HG02678 (cell line): ENCODE measurements at regions not wholly inside any gene's neighbourhood (a gene's known extent, or its start where the extent isn't known, plus 50 kb on each side); places are given as distances from the start of the nearest gene placed in this dataset.

Source experiments
- ATAC-seq: cut with Tn5 transposase; IDR thresholded peaks from one replicate; pipeline ENCODE4 v1.9.1; 2021; ENCODE audit warnings: mild to moderate bottlenecking, moderate library complexity; ENCODE audit not compliant: unreplicated experiment

DNA sequence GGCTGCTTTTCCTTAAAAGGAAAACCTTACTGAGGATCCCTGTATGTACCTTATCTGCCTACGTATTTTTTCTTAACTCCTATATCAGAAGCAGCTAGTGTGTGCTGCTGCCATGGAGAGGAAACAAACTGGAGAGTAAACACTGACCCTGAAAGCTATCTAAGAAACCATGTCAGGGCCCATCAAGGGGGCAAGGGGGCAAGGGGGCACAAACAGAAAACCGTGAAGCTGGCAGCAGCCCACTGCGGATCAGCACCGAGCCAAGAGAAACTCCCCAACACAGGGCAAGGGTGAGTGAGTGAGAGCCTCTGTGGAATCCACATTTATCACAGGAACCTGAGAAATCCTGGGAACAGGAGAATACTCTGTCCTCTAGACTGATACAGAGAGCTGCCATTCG, 1204.2 kb downstream of the PCDH18 start:
- ATAC-seq, result no peak

DNA sequence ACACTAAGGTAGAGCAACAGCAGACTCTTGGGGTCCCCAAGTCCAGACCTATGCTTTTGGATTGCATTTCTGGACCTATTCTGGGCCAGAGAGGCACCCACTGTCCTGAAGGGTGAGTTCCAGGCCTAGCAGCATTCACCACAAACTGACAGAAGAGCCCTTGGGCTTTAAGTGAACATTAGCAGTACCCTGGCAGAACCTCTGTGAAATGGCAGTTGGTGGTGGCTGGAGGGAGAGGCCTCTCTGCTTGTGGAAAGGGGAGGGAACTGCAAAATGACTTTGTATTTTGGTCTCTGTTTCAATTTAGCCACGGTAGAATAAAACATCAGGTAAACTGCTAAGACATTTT, 1211.9 kb downstream of the PCDH18 start:
- no peak for ATAC-seq

DNA sequence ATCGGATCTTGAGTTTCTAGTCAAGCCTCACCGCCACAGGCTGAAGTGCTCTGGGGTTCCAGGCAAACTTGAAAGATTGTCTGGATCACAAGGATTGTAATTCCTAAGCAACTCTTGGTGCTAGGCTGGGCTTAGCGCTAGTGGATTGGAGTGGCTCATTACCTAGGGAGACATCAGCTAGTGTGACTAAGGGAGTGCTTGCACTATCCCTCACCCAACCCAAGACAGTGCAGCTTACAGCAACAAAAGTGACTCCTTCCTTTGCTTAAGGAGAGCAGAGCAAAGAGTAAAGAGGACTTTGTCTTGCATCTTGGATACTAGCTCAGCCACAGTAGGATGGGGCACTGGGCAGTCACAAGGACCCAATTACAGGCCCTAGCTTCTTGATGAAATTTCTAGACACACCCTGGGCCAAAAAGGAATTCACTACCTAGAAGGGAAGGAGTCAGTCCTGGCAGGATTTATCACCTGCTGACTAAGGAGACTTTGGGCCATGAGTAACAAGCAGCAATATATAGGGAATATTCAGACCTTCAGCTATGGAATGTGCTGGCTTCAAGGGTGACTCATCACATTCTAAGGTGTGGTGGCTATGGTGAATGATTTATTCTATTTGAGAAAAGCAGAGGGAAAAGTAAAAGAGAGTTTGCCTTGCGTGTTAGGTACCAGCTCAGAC, 1212.4 kb downstream of the PCDH18 start:
- ATAC-seq, result no peak

DNA sequence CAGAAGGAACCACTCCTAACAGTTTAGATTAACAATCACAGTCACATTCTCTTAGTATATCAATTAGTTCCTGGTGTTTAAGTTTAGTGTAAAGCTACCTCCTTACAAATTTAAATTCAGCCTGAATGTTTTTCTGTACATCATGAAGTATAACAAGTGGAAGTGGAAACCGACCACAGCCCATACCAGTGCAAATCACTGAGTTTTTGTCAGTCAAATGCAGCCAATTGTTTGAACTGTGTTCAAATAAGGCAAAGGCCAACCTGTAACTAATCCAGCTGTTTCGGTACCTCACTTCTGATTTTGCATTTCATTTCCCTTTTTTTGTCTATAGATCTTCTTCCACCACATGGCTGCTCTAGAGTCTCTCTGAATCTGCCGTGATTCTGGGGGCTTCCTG, 1215.3 kb downstream of the PCDH18 start:
- no peak for ATAC-seq

DNA sequence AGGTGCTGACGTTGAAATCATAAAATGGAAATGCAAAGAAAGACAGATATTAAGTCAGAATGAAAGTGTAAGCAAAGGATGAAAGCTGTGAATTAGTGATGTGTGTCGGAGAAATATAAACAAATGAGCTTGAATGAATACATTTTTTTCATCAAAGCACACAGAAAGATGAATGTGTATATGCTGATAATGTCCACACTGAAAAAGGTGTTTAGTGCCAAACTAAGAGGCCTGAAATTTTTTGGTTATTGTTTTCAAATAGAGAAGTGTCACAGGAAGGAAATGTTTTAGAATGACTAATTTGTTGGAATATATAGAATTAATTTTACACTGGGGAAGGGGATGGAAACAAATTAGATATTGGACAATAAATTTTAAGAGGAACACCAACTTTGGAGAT, 1217.6 kb downstream of the PCDH18 start:
- no peak for ATAC-seq

DNA sequence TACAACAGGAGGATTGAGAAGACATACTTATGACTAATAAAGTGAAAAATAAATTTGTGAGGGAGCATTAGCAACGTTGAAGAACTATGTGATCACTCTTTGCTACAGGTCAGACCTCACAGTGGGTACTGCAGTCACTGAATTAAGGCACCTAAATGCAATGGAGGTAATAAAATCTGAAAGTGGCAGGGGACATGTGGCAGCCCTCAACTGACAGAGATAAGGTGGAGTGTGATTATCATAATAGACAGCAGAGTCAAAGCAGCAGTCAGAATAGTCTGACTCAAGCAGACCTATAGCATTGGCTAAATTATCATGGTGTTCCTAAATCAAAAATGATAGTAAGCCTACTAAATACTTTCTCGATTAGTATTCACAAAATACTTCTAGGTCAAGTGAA, 1220.5 kb downstream of the PCDH18 start:
- ATAC-seq, result no peak

DNA sequence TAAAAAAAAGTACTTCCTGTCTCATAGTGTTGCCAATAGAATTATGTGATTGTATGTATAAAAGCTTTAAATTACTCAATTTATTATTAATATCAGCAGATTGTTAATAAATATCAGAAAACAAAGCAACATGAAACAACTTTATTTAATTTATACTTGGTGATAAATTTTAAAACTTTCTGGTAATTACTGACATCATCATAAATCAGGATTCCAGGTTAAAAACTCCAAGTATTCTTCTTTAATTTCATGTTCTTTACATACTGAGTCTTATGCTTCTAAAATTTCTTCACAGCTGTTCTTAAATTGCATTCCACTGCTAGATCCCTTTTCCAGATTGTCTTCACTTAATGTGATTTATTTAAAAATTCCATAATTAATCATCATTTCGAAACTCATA, 1224.5 kb downstream of the PCDH18 start:
- ATAC-seq, result no peak

DNA sequence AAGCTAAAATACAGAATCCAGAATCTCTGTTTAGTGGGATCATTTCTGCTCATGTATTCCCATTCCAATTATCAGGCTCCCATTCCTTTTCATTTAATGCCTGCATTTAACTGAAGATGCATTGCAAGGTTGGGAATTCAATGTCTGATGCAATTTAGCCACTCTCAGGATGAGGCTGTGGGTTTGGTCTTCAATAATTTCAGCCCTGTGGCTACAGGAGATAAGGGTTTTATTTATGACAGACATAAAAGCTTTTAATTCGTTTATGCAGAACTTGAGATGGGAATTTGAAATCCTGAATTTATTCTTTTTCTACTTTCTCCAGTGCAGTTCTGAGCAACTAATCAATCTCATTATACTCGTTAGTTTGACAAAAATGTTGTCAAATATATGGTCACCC, 1225.9 kb downstream of the PCDH18 start:
- no peak for ATAC-seq

DNA sequence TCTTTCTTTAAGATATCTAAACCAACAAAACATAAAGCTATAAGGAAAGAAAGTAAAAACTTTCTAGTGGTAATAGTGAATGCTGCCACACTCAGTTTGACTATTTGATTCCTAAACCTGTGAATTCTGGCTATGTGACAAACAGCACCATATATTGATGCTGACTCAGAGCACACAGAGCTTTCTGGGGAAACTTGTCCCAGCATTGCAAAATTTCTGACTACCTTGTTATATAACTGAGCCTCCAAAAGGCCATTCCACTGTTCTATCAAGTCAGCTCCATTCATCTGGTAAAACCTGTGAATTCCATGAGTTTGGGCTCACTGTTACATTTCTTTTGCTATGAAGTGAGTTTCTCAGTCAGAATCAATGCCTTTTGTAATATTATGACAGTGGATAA, 1229.7 kb downstream of the PCDH18 start:
- no peak for ATAC-seq

DNA sequence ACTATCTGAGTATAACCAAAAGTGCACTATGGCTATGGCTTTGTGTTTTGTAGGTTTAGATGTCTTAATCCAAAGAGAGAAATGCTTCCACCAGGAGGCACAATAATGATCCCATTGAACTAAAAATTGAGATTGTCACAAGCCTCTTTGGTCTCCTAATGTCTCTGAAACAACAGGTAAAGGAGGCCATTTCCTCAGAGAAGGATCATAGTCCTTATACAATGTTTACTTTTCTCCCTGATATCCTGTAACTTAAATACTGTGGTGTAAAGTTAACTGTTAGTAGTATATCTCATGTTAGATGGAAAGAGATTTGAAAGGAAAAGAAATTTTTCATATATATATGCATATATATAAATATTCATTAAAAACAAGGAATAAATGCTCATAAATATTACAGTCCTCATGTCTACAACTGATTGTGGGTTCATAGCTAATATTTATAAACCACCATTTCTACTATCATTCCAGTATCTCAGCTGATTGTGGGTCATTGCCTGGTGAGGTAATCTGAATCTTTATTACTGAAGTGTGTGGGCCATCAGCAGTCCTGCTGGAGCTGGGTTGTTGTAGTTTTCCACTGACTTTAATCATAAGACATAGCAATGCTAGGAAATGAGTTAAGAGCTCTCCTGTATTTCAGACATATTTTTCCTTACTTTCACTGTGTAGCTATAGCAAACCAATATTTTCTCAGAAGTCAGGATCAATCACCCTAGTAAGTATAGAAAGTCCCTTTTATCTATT, 1230.4 kb downstream of the PCDH18 start:
- no peak for ATAC-seq

DNA sequence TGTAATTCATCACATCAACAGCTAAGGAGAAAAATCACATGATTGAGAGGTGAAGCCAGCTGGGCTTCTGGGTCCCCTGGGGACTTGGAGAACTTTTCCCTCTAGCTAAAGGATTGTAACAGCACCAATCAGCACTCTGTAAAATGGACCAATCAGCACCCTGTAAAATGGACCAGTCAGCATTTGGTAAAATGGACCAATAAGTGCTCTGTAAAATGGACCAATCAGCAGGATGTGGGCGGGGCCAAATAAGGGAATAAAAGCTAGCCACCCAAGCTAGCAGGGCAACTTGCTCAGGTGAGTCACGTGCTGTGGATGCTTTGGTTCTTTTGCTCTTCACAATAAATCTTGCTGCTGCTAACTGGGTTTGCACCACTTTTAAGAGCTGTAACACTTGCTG, 1248.3 kb downstream of the PCDH18 start:
- ATAC-seq, result no peak

DNA sequence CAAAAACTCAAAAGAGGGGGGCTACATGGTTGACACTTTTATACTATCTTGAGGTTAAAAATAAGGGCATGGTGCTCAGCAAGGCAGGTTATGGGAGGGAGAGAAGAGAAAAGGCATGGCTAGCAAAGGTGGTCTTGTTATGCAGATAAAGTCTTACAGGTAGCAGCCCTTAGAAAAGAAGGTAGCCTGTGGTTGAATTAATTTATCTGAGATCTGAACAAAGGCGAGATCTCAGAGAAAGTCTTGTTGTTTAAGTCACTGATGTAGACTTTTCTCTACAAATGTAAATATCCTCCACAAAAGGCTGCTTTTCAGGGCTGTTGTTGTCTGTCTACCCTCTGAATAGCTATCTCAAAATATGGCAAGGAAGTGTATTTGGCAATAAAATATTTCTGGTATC, 1250.4 kb downstream of the PCDH18 start:
- ATAC-seq, result no peak

DNA sequence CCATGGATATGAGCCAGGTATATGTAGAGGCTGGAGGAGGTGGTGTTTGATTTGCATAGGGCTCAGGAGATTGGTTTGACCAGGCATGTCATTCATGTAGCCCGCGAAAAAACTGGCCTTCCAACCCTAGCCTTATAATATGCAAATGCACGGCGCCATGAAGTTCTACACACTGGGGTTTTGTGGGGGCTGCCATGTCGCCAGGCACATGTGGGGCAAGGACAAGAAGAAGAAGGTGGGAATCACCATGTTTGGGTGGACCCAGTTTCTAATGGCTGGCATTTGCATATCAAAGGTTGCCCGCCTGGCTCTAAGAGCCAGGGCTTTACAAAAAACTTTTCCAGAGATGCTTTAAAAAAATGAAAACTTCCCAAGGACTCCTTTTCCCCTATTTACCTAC, 1251.0 kb downstream of the PCDH18 start:
- no peak for ATAC-seq

DNA sequence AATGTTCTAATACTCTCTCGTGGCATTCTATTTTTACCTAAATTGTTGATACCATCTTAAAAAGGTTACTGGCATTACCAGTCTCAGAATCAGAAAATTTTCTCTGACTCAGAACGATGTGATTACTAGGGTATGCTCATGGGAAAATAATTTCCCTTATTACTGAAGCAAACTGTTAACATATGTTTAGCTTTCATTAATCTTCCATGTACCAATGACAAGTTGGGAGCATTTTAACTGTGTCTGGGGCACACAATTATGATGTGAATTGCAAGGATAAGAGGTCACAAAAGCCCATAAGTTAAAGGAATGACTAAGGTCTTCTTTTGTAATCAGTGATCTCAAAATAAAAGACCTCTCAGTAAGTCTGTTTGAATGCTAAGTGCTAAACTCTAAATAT, 1254.6 kb downstream of the PCDH18 start:
- ATAC-seq, result no peak

DNA sequence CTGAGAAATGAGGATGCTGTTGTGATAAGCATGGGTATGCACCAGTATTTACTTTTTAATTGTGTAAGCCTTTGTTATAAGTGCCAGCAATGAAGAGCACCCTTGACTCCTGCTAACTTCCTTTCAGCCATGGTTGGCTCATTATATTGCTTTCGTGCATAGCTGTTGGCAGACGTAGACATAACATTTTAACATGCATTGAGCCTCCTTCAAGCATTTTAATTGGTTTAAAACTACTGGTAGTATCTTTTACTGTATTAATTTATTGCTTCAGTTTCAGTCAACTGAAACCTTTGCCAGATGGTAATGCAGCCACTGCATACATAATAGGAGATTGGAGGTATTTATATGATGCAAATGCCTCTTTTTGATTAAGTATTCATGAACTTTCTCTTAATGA, 1285.4 kb downstream of the PCDH18 start:
- no peak for ATAC-seq

DNA sequence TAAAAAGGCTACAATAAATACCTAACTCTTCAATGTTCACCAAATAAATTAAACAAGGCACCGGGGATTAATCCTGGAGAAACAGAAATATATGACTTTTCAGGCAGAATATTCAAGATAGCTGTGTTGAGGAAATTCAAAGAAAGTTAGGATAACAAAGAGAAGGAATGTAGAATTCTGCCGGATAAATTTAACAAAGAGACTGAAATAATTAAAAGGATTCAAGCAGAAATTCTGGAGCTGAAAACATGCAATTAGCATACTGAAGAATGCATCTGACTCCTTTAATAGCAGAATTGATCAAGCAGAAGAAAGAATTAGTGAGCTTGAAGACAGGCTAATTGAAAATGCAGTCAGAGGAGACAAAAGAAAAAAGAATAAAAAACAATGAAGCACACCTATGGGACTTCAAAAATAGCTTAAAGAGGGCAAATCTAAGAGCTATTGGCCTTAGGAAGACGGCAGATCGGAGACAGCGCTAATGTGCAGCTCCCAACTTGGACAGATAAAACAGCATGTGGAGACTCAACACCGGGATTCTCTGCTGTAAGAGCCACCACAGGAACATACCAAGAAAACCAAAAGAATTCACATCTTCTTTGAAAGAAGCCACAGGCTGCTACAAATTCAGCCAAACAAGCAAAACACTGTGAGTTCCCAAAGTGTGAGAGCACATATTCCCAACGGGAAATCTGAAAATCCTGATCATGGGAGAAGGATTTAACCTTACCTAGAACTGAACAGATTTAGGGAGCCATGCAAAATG, 1290.9 kb downstream of the PCDH18 start:
- ATAC-seq, result no peak

DNA sequence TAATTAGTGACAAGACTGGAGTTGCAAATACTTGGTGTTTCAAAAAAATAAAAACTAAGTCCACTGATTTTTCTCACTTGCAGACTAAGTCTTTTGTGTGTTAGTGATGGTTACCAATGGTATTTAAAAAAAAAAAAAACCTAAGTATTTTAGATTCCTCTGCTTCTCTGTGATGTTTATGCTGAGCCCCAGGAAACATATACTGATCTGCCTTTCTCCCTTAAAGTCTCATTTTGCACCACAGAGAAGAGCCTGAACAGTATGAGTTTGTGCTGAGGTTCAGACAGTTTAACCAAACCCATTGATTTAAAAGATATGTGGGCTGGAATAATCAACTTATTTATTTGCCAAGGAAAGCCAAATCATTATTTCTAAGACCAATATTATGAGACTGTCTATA, 1305.0 kb downstream of the PCDH18 start:
- ATAC-seq, result no peak

DNA sequence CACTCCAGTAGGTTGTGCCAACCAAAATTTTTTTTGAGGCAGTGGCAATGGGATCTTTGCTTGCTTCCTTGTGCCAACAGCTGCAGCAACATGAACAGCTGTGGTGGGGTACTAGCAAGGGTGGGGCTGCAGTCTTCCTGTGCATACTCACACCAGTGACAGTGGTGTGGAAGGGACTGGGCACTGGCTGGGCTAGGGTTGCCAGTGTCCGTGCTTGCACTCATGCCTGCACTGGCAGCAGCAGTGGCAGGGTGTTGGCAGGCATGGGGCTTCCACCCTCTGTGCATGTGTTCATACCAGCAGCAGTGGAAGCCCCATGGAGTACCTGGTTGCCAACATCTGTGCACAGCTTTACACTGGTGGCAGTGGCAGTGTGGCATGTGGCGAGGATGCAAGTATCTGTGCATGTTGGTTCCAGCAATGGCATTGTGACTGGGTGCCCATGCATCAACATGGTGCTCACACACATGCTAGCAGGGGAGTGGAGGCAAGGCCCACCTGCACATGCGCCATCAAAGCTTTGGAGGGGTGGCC, 1312.6 kb downstream of the PCDH18 start:
- no peak for ATAC-seq

DNA sequence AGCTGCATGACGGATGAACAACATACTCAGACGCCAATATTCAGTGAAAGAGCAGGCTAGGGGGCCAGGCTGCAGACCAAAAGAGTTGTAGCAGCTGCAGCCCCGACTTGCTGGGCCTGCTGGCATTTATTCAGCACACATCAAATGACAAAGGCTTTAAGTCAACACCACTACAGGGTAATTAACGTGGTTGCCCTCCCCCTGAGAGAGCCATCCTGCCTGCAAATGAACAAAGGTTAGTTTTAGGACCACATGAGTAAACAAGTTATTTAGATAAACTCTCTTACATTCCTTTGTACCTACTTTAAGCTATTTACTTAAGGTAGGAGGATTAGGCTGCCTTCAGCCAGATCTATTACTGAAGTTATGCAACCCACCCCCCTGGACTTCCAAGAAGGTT, 1329.1 kb downstream of the PCDH18 start:
- no peak for ATAC-seq

DNA sequence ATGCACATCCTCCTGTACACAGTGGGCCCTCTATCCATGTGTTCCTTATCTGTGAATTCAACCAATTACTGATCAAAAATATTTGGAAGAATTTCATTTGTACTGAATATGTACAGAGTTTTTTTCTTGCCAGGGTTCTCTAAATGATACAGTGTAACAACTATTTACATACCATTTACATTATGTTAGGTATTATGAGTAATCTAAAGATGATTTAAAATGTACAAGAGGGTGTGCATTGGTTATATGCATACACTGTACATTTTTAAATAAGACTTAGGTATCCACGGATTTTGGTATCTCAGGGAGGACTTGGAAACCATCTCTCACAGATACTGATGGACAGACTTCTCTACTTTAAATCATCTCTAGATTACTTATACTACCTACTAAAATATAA, 1333.9 kb downstream of the PCDH18 start:
- ATAC-seq, result no peak

DNA sequence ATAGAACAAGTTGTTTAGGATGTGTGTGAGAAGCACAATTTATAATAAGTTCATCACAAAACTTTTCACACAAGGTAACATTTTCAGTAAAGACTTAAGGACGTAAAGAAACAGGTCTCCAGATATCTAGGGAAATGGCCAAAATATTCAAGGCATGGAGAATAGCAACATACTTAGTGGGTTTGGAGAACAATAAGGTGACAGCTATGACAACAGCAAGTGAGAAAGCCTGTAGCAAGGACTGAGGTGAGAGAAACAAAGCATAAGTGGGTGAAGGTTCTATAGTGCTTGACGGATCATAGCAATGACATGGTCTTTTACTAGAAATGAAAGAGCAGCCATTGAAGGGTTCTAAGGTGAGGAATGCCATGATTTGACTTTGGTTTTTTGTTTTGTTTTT, 1337.3 kb downstream of the PCDH18 start:
- ATAC-seq, result no peak

DNA sequence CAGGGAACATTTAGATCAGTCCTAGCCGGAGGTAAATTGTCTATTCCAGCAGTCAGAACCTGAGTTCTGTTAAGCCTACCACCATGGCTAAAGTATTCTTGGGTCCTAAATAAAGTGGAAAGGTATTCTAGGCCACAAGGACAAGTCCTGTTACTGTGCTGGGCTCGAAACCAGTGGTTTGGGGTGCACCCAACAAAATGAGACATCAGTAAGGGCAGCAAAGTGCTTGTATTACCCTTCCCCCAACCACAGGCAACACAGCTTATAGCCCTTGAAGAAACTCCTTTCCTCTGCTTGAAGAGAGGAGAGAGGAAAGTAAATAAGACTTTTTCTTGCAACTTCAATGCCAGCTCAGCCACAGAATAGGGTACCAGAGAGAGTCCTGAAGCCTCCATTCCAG, 1345.6 kb downstream of the PCDH18 start:
- no peak for ATAC-seq
